ENCODE measurements at regions not wholly inside any gene's neighbourhood (a gene's known extent, or its start where the extent isn't known, plus 50 kb on each side); places are given as distances from the start of the nearest gene placed in this dataset.

DNA sequence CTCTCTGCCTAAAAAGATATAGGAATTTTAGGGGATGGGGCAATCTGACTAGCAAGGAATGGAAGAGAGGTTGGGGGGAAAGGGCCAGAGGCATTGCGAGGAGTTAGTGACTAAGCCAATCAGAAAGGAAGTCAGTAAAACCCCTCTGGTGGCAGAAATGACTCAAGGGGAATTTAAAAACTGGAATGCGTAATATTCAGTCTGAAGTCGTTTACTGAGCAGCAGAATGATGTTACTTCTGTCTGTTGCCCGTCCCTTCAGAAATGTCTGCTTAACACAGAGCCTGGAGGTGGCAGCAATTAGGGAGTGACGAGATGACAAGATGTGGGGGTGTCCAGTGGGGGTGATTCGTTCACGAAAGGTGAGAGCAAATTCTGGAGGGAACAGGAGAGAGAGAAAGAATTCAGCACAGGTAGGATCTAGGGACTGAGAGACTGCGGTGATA is 107.7 kb upstream of the CLMP start:
- no peak for DNase-seq

- peak in 1 of 2 donors; percentile 32 for DNase-seq
Measured at GRCh38 chr11:123301696-123302400, 106.8 kb upstream of the CLMP start.

GRCh38 chr11:123301013-123301591 is 106.1 kb upstream of the CLMP start:
- no peak for DNase-seq

GRCh38 chr11:123299721-123300120 is 104.7 kb upstream of the CLMP start:
- DNase-seq, result no peak

DNA sequence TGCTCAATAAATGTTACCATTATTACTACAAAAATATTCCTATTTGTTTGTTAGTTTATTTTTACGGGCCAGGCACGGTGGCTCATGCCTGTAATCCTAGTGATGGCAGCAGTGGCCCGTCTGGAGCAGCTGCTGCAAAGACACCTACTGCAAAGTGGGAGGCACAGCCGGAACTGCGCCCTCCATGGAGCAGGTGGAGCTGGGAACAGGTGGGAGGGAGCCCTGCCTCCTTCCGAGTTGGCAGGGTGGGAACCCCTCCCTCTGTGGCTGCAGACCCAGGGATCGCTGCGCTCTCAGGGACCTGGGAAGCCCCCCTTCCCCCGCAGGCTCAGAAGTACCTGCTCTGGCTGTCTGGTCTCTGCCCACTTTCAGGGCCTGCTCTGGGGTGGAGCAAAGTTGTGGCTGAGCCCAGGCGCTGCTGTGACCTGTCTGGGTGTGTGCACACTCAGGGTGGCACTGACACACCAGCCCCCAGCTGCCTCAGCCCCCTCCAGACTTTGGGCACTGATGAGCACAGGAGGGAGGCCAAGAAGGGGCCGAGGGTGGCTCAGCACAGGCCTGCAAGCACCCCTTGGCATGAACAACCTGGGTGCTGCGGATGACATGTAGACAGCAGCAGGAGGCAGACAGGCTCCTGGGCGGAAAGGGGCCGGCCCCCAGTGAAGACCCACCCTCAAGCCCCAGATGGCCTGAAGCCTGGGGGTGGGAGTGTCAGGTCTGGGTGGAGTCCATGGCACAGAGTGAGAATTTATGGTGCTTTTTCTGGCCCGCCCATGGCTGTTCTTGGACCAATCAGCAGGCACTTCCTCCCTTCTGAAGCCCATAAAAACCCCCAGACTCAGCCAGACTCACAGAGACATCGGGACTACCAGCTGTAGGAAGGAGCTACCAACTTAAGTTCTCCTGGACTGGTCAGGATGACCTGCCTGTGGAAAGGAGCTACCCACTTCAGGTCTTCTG is 103.7 kb upstream of the CLMP start:
- DNase-seq, result no peak

- no peak for DNase-seq
Measured at GRCh38 chr11:123292647-123293046, 97.6 kb upstream of the CLMP start.

DNA sequence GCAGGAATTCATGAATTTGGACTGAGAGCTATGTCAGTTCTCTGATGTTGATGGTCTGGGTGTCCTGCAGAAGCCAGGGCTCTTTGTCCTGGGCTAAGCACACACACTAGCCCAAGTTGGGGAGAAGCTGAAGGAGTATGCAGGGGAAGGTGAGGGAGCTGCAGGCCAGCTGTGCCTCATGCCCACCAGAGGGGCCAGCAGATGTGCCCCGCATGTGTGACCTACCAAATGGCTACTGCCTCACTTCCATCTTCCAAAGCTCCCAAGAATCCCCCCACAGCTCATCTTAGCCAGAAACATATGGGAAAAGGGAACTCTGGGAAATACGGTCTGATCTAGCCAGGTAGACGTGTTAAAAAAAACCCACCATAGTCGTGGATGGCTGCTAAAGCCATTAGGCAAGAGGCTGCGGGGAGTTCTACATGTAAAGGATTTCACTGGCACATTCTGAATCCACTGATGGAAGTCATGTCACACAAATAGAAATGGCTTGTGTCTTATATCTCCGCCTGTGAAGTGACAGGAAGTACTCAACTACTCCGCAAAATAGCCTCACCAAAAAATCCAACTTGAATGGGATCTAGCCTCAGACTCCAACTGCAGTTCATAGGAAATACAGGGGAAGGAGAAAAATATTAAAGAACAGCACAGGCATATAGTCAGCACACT is 96.3 kb upstream of the CLMP start:
- no peak for DNase-seq

- DNase-seq, result no peak
Measured at GRCh38 chr11:123286761-123287160, 91.7 kb upstream of the CLMP start.

DNA sequence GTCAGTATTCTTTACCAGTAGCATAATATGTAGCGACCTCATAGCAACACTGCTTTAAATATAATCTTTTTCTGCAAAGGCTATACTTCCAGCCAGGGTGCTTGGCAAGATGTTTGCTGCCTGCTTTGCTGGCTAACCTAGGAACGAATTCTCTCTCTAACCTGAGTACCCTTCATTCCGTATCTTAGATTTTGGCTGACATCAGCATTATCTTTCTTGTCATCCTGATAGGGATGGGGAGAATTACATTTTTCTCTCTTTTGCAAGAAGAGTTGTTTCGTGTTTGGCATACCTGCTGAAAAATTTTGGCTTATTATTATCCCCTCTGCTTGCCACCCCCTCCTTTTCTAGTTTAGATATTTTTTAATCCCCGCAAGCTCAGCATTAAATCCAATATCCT is 91.2 kb upstream of the CLMP start:
- DNase-seq, result no peak

GRCh38 chr11:123284454-123284853 is 89.4 kb upstream of the CLMP start:
- no peak for DNase-seq

- DNase-seq, result no peak
Measured at GRCh38 chr11:123282597-123282996, 87.5 kb upstream of the CLMP start.

GRCh38 chr11:123273616-123274015 is 78.6 kb upstream of the CLMP start:
- DNase-seq, result no peak

- no peak for DNase-seq
Measured at GRCh38 chr11:123272565-123272964, 77.5 kb upstream of the CLMP start.

- no peak for DNase-seq
Measured at GRCh38 chr11:123268156-123268555, 73.1 kb upstream of the CLMP start.

GRCh38 chr11:123265951-123266350 is 70.9 kb upstream of the CLMP start:
- DNase-seq, result no peak

GRCh38 chr11:123264431-123264780 is 69.4 kb upstream of the CLMP start:
- no peak for DNase-seq

DNA sequence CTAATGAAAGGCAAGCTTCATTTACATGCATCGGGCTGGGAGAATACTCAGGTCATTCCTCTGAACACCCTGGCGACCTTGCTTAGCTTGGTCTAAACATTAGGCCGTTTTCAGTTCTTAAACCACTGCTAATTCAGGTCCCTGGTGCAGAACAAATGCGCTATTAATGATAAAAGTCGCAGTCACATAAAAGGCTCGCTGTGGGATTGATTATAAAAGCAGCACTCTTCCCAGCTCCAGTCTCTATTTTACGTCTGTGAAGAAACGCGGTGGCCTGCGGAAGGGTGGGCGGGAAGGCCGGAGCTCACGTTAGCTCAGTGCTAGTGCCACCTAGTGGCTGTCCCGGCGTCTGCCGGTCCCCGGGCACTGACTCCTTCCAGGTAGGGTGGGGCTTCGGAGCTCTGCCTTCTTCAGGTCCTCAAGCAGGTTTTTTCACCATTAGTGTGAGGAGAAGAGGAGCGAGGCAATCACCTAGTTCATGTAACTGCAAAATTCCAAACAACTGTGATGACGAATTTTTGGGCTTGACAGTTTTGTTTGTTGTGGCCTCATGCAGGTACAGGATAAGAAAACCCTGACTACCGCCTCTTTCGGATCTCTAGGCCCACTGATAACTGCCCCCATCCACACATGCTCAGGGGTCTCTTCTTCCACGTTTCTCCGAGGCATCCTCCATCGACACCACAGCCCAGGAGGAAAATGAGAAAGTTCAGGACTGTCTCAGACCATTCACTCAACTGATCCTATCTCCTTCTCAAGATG is 66.5 kb upstream of the CLMP start:
- DNase-seq, result peak; percentile 53 to 56

GRCh38 chr11:123260511-123261211 is 65.6 kb upstream of the CLMP start:
- no peak for DNase-seq

DNA sequence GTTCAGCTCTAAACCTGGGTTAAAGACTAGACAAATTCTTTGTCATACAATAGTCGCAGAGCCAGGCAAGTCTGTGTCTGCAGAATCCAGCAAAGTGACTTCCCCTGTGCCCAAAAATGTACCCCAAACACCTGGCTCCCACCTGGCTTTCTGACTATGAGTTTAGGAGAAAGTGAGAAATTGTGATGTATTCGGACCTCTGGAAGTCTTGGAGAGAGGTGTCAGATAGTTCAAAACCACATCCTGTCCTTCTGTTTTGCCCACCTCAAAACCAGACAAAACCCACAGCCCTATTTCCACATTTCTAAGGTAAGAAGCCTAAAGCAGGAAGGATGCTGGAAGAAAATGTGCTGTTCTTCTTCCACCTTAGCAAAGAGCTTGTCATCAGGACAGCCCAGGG is 63.8 kb upstream of the CLMP start:
- no peak for DNase-seq

- DNase-seq, result no peak
Measured at GRCh38 chr11:123257370-123257769, 62.3 kb upstream of the CLMP start.

DNA sequence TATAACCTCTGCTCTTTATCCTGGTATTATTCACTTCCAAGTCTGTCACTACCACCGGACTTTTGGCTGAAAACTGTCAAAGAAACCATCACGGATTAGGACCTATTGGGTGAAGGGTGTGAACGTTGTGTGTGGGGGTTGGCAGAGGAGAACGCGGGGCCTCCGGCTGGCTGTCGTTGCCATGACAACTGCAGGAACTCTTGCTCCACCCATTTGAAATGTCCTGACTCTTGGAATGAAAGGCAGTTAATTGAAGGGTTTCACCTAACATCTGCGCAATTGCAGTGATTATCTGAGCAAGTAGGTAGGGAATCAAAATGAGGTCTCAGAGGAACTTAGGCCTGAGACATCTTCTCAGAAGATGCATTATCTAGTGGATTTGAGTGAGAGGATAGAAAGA is 60.9 kb upstream of the CLMP start:
- DNase-seq, result no peak

DNA sequence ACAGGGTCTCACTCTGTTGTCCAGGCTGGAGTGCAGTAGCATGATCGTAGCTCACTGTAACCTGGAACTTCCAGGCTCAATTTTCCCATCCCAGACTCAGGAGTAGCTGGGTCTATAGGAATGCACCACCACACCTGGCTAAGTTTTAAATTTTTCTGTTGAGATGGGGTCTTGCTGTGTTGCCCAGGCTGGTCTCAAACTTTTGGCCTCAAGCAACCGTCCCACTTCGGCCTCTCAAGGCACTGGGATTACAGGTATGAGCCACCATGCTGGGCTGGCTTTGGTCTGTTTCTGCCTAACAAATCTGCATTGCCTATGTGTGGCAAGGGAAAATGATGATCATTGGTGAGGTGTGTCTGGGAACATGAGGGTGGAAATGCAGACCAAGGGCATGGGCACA is 59.3 kb upstream of the CLMP start:
- no peak for DNase-seq

Data from hippocampal formation (tissue), 2 donors.